Panc1 (cell line): ENCODE measurements at regions not wholly inside any gene's neighbourhood (a gene's known extent, or its start where the extent isn't known, plus 50 kb on each side); places are given as distances from the start of the nearest gene placed in this dataset.

ENCODE experiments used
- ATAC-seq: fragments of 200-7000 bp; cut with Tn5 transposase; 2 replicates; pipeline ENCODE4 v1.9.1; 2020; ENCODE audit warnings: mild to moderate bottlenecking, moderate library complexity
- BruUV-seq: library from RNA; stranded (reverse); fragments of 400-500 nt; replicated peaks from 2 replicates; lab custom pipeline; 2021; lab: Mats Ljungman, UMichigan
- CTCF ChIA-PET: fragments of 300-600 bp; sonication (Branson Sonifier 250); formaldehyde crosslinking; loops from one replicate; lab custom pipeline; 2022; ENCODE audit warnings: antibody characterized with exemption; lab: Charles Lee
- POLR2A ChIA-PET: fragments of 300-600 bp; sonication (Branson Sonifier 250); formaldehyde crosslinking; loops from one replicate; lab custom pipeline; 2022; ENCODE audit warnings: antibody characterized with exemption; lab: Charles Lee
- DNase-seq: peaks from one replicate; pipeline ENCODE4 v3.0.0-alpha.2; 2010; ENCODE audit warnings: low read depth, low spot score
- H3K27ac ChIP-seq: 2 replicates; pipeline ENCODE4 v1.5.1; 2011; ENCODE audit warnings: mild to moderate bottlenecking, low read length, inconsistent platforms
- H3K27me3 ChIP-seq: fragments of 200-500 bp; sonication (Bioruptor generic); 2 replicates; pipeline ENCODE4 v1.6.0; 2014; ENCODE audit warnings: low read length, inconsistent platforms; ENCODE audit not compliant: control insufficient read depth, insufficient read depth
- H3K36me3 ChIP-seq: fragments of 200-500 bp; sonication (Bioruptor generic); 2 replicates; pipeline ENCODE4 v1.5.1; 2014; ENCODE audit warnings: inconsistent platforms, mild to moderate bottlenecking, low read length, moderate library complexity; ENCODE audit not compliant: control insufficient read depth, insufficient read depth
- H3K4me1 ChIP-seq: 2 replicates; pipeline ENCODE4 v1.5.1; 2011; ENCODE audit warnings: inconsistent platforms, mild to moderate bottlenecking, low read length, moderate library complexity; ENCODE audit not compliant: control insufficient read depth, insufficient read depth
- H3K4me3 ChIP-seq, 2 experiments: 2 replicates each; pipeline ENCODE4 v1.5.1; 2011 to 2012; ENCODE audit warnings: low read depth in 2 of 2, low read length in 2 of 2, mild to moderate bottlenecking in 2 of 2, inconsistent platforms in 1 of 2, moderate library complexity in 1 of 2
- H3K9me3 ChIP-seq: fragments of 200-500 bp; sonication (Bioruptor generic); 2 replicates; pipeline ENCODE4 v1.5.1; 2014; ENCODE audit warnings: low read depth, mild to moderate bottlenecking, inconsistent platforms, low read length, moderate library complexity; ENCODE audit not compliant: control insufficient read depth, insufficient read depth
- POLR2AphosphoS5 ChIP-seq: IDR thresholded peaks from 2 replicates; pipeline ENCODE4 v1.6.1; 2012; ENCODE audit warnings: mild to moderate bottlenecking, low read depth, low read length, moderate library complexity
- SIN3A ChIP-seq: IDR thresholded peaks from 2 replicates; pipeline ENCODE4 v1.6.1; 2012; ENCODE audit warnings: low read depth, mild to moderate bottlenecking, low read length, moderate library complexity, borderline replicate concordance; ENCODE audit not compliant: insufficient read depth
- TCF7L2 ChIP-seq: IDR thresholded peaks from 2 replicates; pipeline ENCODE4 v1.6.1; 2011; ENCODE audit warnings: mild to moderate bottlenecking, low read depth, low read length, inconsistent platforms
- in situ Hi-C: cut with HindIII; loops from 2 replicates; pipeline ENCODE4 v1.10.0; 2016; ENCODE audit warnings: low sequenced_read_pairs, low pct_unique_long_range_greater_than_20kb
- intact Hi-C: fragments of 100-400 bp; cut with micrococcal nuclease; formaldehyde crosslinking; loops from one replicate; pipeline ENCODE4 v1.10.0; 2022; ENCODE audit not compliant: unreplicated experiment
- TF ChIP-seq, protein P1 (sequence below): fragments of 450-650 bp; IDR thresholded peaks from 2 replicates; pipeline ENCODE4 v1.5.1; 2017; ENCODE audit warnings: mild to moderate bottlenecking
- TF ChIP-seq, protein P2 (sequence below), 2 experiments: IDR thresholded peaks; 2 replicates each; pipeline ENCODE4 v1.6.1; 2011 to 2012; ENCODE audit warnings: low read depth in 2 of 2, control low read depth in 1 of 2, low read length in 1 of 2, mild to moderate bottlenecking in 1 of 2, moderate library complexity in 1 of 2; ENCODE audit not compliant: insufficient read depth in 1 of 2

- ChIA-PET CTCF (no interaction called here), POLR2A (no interaction called here)
- TF ChIP-seq, protein P1, sequence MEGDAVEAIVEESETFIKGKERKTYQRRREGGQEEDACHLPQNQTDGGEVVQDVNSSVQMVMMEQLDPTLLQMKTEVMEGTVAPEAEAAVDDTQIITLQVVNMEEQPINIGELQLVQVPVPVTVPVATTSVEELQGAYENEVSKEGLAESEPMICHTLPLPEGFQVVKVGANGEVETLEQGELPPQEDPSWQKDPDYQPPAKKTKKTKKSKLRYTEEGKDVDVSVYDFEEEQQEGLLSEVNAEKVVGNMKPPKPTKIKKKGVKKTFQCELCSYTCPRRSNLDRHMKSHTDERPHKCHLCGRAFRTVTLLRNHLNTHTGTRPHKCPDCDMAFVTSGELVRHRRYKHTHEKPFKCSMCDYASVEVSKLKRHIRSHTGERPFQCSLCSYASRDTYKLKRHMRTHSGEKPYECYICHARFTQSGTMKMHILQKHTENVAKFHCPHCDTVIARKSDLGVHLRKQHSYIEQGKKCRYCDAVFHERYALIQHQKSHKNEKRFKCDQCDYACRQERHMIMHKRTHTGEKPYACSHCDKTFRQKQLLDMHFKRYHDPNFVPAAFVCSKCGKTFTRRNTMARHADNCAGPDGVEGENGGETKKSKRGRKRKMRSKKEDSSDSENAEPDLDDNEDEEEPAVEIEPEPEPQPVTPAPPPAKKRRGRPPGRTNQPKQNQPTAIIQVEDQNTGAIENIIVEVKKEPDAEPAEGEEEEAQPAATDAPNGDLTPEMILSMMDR = no peak
- TF ChIP-seq TCF7L2 (no peak), SIN3A (no peak), POLR2AphosphoS5 (no peak)
- TF ChIP-seq, protein P2, sequence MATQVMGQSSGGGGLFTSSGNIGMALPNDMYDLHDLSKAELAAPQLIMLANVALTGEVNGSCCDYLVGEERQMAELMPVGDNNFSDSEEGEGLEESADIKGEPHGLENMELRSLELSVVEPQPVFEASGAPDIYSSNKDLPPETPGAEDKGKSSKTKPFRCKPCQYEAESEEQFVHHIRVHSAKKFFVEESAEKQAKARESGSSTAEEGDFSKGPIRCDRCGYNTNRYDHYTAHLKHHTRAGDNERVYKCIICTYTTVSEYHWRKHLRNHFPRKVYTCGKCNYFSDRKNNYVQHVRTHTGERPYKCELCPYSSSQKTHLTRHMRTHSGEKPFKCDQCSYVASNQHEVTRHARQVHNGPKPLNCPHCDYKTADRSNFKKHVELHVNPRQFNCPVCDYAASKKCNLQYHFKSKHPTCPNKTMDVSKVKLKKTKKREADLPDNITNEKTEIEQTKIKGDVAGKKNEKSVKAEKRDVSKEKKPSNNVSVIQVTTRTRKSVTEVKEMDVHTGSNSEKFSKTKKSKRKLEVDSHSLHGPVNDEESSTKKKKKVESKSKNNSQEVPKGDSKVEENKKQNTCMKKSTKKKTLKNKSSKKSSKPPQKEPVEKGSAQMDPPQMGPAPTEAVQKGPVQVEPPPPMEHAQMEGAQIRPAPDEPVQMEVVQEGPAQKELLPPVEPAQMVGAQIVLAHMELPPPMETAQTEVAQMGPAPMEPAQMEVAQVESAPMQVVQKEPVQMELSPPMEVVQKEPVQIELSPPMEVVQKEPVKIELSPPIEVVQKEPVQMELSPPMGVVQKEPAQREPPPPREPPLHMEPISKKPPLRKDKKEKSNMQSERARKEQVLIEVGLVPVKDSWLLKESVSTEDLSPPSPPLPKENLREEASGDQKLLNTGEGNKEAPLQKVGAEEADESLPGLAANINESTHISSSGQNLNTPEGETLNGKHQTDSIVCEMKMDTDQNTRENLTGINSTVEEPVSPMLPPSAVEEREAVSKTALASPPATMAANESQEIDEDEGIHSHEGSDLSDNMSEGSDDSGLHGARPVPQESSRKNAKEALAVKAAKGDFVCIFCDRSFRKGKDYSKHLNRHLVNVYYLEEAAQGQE (IDR thresholded peaks at IDR 0.05; ENCODE audit: insufficient read depth in 1 of 2, low read depth in 2 of 2, low read length in 1 of 2) = no peak
- no peaks in the 10 kb centered on the region for H3K9me3 ChIP-seq
- no peaks in the 10 kb centered on the region for H3K36me3 ChIP-seq
- H3K4me3 ChIP-seq = no peak overlapping the region
- DNase-seq (no peak), ATAC-seq (no peak)
- no peaks in the 10 kb centered on the region for H3K4me1 ChIP-seq
- BruUV-seq = no TSS peak
- no peak overlapping the region for H3K27ac ChIP-seq
- intact Hi-C loops = no loop called here
- H3K27me3 ChIP-seq = no peaks in the 10 kb centered on the region
- in situ Hi-C loops = no loop called here
Measured at GRCh38 chr1:99123936-99124335, 119.3 kb upstream of the PLPPR5 start.

- DNase-seq (no peak), ATAC-seq (no peak)
- no peaks in the 10 kb centered on the region for H3K27me3 ChIP-seq
- H3K4me3 ChIP-seq = no peak overlapping the region
- no peaks in the 10 kb centered on the region for H3K4me1 ChIP-seq
- CTCF ChIA-PET = no interaction called here
- TF ChIP-seq TCF7L2 (no peak), POLR2AphosphoS5 (no peak), SIN3A (no peak)
- TF ChIP-seq, protein P2 (IDR thresholded peaks at IDR 0.05; ENCODE audit: insufficient read depth in 1 of 2, low read depth in 2 of 2, low read length in 1 of 2) = no peak
- TF ChIP-seq, protein P1 = no peak
- in situ Hi-C loops = no loop called here
- no peak overlapping the region for H3K27ac ChIP-seq
- H3K36me3 ChIP-seq = no peaks in the 10 kb centered on the region
- intact Hi-C loops = no loop called here
- H3K9me3 ChIP-seq = no peaks in the 10 kb centered on the region
- BruUV-seq = no TSS peak
- POLR2A ChIA-PET = no interaction called here
Measured at GRCh38 chr1:99131546-99131945, 126.9 kb upstream of the PLPPR5 start.
